Central memory CD8-positive, alpha-beta T cell (primary cell): ENCODE measurements at regions not wholly inside any gene's neighbourhood (a gene's known extent, or its start where the extent isn't known, plus 50 kb on each side); places are given as distances from the start of the nearest gene placed in this dataset.

ENCODE experiments used
- ATAC-seq: fragments of 150-1000 bp; cut with Tn5 transposase; replicated peaks from 2 replicates; pipeline ENCODE4 v1.10.0; 2022; ENCODE audit warnings: mild to moderate bottlenecking, moderate FRiP score, moderate number of reproducible peaks; ENCODE audit not compliant: poor library complexity, severe bottlenecking; ENCODE audit errors: extremely low read depth
- DNase-seq, 2 donors: peaks; one replicate each; pipeline ENCODE4 v3.0.0; 2021; ENCODE audit warnings: low spot score in 2 of 2
- H3K27ac Mint-ChIP-seq: one replicate; pipeline ENCODE4 v1.8.0; 2022; ENCODE audit warnings: low read depth, mild to moderate bottlenecking, moderate library complexity, mixed read lengths
- H3K27me3 Mint-ChIP-seq: one replicate; pipeline ENCODE4 v1.8.0; 2022; ENCODE audit warnings: mixed read lengths
- H3K36me3 Mint-ChIP-seq: one replicate; pipeline ENCODE4 v1.8.0; 2022; ENCODE audit warnings: mild to moderate bottlenecking, moderate library complexity, mixed read lengths; ENCODE audit not compliant: insufficient read depth
- H3K4me1 Mint-ChIP-seq: one replicate; pipeline ENCODE4 v1.8.0; 2022; ENCODE audit warnings: mixed read lengths
- H3K4me3 Mint-ChIP-seq: one replicate; pipeline ENCODE4 v1.8.0; 2022; ENCODE audit warnings: mild to moderate bottlenecking, moderate library complexity, mixed read lengths
- H3K9me3 Mint-ChIP-seq: one replicate; pipeline ENCODE4 v1.8.0; 2022; ENCODE audit warnings: mixed read lengths

DNA sequence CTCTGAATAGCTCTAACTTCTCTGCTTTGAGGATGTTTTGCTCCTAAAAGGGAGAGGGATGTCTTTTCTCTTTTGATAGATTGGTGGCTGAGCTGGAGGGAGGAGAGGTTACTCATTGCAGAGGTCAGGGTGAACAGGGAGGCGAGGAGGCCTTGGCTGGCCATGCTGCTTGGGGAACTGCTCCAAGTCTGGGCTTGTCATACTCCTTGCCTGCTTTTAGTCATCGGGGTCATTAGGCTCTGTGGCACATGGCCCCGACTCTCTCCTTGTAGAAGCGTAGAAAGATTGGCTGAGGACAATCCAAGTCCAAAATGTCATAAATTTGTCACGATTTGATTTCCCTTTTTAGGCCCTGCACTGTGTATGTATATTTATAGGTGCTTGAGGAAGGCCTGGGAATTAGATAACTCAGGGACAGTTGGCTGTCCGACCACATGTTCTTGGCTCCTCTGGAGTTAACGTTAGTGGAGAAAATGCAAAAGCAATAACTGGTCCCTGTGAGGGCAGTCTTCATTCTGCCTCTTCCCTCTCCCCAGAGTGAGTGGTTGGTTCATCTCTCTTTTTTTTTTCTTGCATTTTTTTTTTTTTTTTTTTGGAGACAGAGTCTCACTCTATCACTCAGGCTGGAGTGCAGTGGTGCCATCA is 160.1 kb downstream of the SCP2D1 start:
- H3K4me3 Mint-ChIP-seq, result no peak overlapping the region
- H3K9me3 Mint-ChIP-seq, result no peaks in the 10 kb centered on the region
- H3K27ac Mint-ChIP-seq, result no peak overlapping the region
- H3K36me3 Mint-ChIP-seq, result no peaks in the 10 kb centered on the region
- DNase-seq (no peak), ATAC-seq (no peak)
- H3K4me1 Mint-ChIP-seq, result no peaks in the 10 kb centered on the region
- H3K27me3 Mint-ChIP-seq, result no peaks in the 10 kb centered on the region

DNA sequence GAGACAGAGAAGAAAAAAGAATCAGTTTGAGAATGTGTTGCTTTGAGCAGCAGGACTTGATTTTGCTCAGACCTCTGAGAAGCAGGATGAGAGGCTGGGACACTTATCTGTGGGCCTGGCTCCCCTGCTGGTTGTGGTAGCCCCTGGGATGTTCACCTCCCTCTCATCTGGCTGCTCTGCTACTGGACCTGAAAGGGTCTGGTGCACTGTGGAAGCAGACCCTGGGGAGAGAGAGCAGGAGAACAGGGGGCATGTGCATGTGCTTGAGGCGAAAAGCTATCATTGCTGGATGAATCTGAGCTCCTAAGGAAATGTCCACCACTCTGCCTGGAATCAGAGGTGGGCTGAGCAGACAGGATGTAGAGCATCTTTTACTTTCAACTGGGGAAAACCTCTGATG is 161.1 kb downstream of the SCP2D1 start:
- DNase-seq, result no peak
- H3K4me1 Mint-ChIP-seq, result no peaks in the 10 kb centered on the region
- no peaks in the 10 kb centered on the region for H3K36me3 Mint-ChIP-seq
- no peaks in the 10 kb centered on the region for H3K9me3 Mint-ChIP-seq
- no peak overlapping the region for H3K4me3 Mint-ChIP-seq
- no peak overlapping the region for H3K27ac Mint-ChIP-seq
- no peaks in the 10 kb centered on the region for H3K27me3 Mint-ChIP-seq
- no peak for ATAC-seq

DNA sequence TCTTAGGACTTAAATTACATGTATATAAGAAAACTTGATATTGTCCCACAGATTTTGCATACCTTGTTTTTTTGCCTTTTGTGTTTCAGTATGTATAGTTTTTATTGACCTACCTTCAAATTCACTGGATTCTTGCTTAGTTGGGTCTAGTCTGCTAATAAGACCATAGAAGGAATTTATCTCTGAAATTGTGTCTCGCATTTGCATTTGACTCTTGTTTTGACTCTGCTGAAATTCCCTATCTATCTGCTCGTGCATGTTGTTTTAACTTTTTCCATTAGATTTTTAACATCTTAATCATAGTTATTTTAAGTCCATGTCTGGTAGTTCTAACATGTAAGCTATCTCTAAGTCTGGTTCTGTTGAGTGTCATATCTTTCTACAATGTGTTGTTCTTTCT is 163.9 kb downstream of the SCP2D1 start:
- ATAC-seq (no peak), DNase-seq (no peak)
- H3K36me3 Mint-ChIP-seq, result no peaks in the 10 kb centered on the region
- peaks cover 12% of the 10 kb centered on the region for H3K27me3 Mint-ChIP-seq
- no peaks in the 10 kb centered on the region for H3K4me1 Mint-ChIP-seq
- no peak overlapping the region for H3K27ac Mint-ChIP-seq
- H3K9me3 Mint-ChIP-seq, result no peaks in the 10 kb centered on the region
- H3K4me3 Mint-ChIP-seq, result no peak overlapping the region

DNA sequence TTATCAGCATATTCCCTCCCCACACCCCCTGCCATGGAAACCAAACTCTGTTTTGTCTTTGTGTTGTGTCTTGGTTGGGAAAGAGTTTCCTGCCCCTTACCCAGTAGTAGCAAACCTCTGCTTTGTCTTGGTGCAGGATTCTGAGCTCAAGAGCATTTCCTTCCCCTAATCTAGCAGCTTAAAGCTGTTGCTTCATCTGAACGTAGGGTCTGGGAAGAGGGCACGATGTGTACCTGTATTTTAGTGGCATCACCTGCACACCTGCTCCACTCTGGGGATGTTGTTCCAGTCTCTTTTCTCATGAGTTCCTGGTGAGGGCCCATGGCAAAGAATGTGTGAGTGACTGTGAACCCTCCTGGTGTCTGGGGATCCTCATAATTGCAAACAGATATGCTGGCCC is 164.7 kb downstream of the SCP2D1 start:
- Mint-ChIP-seq H3K4me1 (no peaks in the 10 kb centered on the region), H3K27ac (no peak overlapping the region), H3K4me3 (no peak overlapping the region), H3K27me3 (peaks cover 15% of the 10 kb centered on the region), H3K9me3 (no peaks in the 10 kb centered on the region), H3K36me3 (no peaks in the 10 kb centered on the region)
- ATAC-seq, result no peak
- DNase-seq, result no peak

DNA sequence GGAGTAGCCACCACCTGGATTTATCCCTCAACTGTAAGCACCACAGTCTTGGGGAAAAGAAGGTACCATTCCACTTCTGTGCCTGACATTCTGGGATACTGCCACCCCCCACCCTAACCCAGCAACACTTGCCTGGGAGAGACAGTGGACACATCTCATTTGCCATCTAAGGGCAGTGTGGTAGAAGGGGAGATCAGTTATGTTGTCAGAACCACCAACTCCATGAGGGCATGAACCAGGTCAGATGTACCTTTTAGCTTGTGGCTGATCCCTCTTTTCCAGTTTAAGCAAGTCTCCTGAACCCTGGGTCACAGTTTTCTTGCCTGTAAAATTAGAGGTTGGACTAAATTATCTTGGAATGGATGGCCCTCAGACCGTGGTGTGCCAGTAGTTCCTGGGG is 165.5 kb downstream of the SCP2D1 start:
- H3K4me3 Mint-ChIP-seq, result no peak overlapping the region

DNA sequence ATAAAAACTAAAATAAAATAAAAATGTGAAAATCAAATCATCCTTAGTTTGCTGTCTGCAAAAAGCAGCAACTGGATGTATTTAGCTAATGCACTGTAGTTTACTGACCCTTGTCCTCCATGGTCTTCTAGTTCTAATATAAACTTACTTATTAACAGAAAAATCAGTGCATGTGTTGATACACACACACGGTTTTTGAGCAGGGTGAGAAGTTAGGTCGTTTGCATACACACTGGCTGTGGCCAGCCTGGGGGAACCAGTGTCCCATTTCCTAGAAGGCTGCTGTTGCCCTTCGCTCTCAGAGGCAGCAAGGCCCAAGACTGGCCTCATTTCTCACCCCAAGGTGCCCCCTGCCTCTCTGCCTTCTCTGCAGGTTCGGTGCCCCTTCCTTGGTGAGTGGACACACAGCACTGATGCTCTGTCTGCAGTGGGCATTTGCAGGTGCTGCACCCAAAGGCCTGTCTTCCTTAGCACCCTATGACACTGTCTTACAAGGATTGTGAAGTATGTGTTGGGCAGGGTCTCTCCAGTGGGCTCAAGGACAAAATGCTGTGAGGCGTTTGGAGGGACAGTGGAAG is 168.5 kb downstream of the SCP2D1 start:
- Mint-ChIP-seq H3K27ac (no peak overlapping the region), H3K36me3 (no peaks in the 10 kb centered on the region)

More for the DNA sequence above, 165.5 kb downstream of the SCP2D1 start:
- DNase-seq (no peak), ATAC-seq (no peak)
- no peaks in the 10 kb centered on the region for H3K4me1 Mint-ChIP-seq
- peaks cover 23% of the 10 kb centered on the region for H3K27me3 Mint-ChIP-seq
- H3K9me3 Mint-ChIP-seq, result no peaks in the 10 kb centered on the region
- H3K27ac Mint-ChIP-seq, result no peak overlapping the region
- no peaks in the 10 kb centered on the region for H3K36me3 Mint-ChIP-seq

DNA sequence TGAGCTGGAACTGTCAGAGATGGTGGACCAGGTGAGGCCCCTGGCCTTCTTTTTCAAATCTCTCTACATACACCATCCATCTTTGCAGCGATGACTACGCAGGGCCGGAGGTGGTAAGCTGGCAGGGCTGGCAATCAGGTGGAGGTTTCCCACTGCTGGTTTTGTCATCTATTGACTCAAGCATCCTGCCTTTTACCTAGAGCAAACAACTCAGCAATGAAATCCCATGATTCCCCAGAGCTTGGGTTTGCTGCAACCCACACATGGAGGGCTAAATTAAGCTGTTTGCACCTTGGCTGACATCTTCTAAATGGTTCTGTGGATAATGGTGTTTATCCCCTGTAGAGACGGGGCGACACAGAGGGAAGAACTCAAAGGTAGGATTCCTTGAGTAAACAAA is 170.2 kb downstream of the SCP2D1 start:
- Mint-ChIP-seq H3K9me3 (no peaks in the 10 kb centered on the region), H3K4me1 (no peaks in the 10 kb centered on the region), H3K36me3 (no peaks in the 10 kb centered on the region), H3K27ac (no peak overlapping the region), H3K4me3 (no peak overlapping the region), H3K27me3 (peaks cover 34% of the 10 kb centered on the region)
- DNase-seq, result no peak
- no peak for ATAC-seq

More for the DNA sequence above, 168.5 kb downstream of the SCP2D1 start:
- Mint-ChIP-seq H3K9me3 (no peaks in the 10 kb centered on the region), H3K4me1 (no peaks in the 10 kb centered on the region), H3K27me3 (peaks cover 34% of the 10 kb centered on the region), H3K4me3 (no peak overlapping the region)
- no peak for DNase-seq
- no peak for ATAC-seq

DNA sequence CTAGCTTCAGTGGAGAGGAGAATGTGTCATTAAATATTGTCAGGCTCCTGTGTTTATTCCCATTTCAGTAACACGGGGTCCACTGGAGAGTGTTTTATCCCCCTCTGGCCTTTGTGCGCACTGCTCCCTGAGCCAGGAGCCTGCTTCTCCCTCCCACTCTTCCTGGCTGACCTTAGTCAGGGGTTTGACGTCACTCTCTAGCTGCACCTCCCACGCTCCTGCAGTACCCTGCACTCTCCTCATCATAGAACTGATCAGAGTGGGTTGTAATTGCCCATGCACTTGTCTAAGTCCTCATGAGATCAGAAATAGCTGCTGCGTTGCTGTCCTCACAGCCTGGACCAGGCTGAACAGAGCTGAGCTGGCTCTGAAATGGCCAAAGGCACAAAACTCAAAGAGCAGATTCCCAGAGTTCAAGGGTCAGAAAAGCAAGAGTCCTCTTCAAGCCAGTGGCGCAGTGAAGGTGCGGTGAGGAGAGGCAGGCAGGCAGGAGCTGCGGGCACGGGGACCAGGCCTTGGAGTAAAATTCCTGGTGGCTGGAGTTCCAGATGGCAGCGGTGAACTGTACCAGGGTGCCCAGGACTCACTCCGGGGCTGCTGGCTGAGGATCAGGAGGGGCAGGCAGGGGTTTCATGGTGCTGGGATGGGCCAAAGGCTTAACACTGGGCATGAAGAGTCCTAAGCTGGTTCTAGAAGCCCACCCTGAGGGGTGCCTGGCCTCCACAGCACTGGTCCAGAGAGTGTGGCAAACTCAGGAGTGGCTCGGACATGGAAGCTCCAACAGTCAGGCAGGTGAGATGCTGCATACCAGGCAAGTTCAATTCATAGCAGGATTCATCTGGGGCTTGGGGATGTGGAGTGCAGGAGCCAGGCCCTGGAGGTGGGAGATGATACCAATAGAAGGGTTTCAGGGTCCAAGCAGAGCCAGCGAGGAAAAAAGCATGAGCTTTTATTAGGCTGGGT is 170.9 kb downstream of the SCP2D1 start:
- Mint-ChIP-seq H3K36me3 (no peaks in the 10 kb centered on the region), H3K27ac (no peak overlapping the region), H3K27me3 (peaks cover 34% of the 10 kb centered on the region), H3K4me1 (no peaks in the 10 kb centered on the region), H3K4me3 (no peak overlapping the region), H3K9me3 (no peaks in the 10 kb centered on the region)
- ATAC-seq (no peak), DNase-seq (no peak)

DNA sequence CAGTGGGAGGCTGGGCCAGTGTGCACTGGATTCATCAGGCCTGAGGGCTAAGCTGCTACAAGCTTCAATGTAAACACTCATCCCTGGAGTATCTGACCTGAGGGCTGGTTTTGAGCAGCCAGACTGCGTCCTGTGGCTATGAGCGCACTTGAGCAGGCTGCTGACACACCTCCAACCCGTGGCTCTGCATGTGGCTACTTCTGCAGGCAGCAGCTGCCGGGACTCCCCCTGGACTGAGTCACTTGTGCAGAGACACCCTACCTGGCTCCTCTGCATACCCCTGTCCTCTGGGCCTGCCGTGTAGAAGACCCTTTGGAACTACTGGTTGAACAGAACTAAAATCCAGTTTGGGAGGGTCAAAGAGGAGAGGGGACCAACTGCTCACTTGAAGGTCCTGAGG is 172.0 kb downstream of the SCP2D1 start:
- Mint-ChIP-seq H3K9me3 (no peaks in the 10 kb centered on the region), H3K27ac (no peak overlapping the region), H3K4me1 (no peaks in the 10 kb centered on the region), H3K4me3 (no peak overlapping the region), H3K36me3 (no peaks in the 10 kb centered on the region), H3K27me3 (peaks cover 34% of the 10 kb centered on the region)
- DNase-seq (no peak), ATAC-seq (no peak)

DNA sequence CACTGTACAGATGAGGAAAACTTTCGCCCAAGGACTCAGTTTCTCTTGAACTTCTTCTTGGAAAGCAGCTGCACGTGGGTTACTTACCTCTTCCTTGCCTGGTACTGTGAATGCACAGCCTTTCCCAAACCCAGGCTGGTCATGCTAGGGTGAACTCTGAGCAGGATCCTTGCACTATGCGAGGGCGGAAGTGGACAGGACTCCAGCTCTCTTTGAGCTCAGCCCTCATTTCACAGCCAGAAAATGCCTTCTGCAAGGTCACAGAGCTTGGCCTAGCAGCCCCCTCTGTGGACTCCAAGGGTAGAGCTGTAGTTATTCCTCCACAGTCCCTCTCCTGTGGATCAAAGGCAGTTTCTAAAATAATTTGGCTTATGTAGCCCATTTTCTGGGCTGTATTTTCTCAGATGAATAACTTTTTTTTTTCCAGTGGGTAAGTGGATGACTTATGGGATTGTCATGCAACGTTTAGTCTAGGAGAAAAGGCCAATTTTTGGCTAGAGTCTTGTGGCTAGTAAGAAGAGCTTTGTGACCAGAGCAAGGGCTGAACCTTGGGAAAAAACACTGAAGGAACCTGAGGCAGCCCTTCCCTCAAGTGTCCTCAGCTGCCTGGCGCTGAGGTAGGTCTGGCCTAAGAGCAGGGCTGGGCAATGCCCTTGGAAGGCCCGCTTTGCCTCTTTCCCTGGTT is 172.7 kb downstream of the SCP2D1 start:
- DNase-seq (no peak), ATAC-seq (no peak)
- H3K4me3 Mint-ChIP-seq, result no peak overlapping the region
- H3K4me1 Mint-ChIP-seq, result no peaks in the 10 kb centered on the region
- no peak overlapping the region for H3K27ac Mint-ChIP-seq
- H3K9me3 Mint-ChIP-seq, result no peaks in the 10 kb centered on the region
- peaks cover 26% of the 10 kb centered on the region for H3K27me3 Mint-ChIP-seq
- H3K36me3 Mint-ChIP-seq, result no peaks in the 10 kb centered on the region

DNA sequence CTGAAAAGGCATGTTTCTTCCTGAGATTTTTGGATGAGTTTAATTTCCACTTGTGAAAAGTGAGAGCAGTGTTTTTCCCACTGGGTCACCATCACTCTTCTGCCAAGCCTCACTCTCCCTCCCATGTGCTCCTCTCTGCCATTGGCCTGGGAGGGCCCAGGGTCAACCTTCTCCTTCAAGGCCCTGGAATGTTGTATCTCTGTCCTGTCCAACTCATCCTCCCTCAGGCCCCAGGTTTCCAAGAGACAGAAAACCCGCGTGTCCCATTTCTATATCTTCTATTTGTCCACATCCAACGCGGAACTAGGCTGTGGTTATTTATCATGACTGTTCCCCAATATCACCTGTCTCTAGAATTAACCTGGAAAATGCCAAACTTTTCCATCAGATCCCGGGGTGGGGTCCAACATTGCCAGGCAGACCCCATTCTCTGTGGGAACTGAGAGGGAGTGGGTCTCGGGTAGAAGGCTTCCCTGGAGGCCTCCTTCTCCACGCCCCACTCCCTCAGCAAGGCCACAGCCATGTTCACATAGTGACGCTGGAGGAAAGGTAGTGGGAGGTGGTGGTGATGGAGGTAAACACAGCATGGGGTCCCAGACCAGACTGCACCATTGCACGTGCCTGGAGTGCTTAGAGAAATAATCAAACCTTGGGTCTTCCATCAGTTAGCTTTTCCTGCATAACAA is 173.5 kb downstream of the SCP2D1 start:
- H3K4me1 Mint-ChIP-seq, result no peaks in the 10 kb centered on the region
- no peak overlapping the region for H3K27ac Mint-ChIP-seq
- peaks cover 23% of the 10 kb centered on the region for H3K27me3 Mint-ChIP-seq
- DNase-seq (no peak), ATAC-seq (no peak)
- no peaks in the 10 kb centered on the region for H3K9me3 Mint-ChIP-seq
- H3K4me3 Mint-ChIP-seq, result no peak overlapping the region
- no peaks in the 10 kb centered on the region for H3K36me3 Mint-ChIP-seq

DNA sequence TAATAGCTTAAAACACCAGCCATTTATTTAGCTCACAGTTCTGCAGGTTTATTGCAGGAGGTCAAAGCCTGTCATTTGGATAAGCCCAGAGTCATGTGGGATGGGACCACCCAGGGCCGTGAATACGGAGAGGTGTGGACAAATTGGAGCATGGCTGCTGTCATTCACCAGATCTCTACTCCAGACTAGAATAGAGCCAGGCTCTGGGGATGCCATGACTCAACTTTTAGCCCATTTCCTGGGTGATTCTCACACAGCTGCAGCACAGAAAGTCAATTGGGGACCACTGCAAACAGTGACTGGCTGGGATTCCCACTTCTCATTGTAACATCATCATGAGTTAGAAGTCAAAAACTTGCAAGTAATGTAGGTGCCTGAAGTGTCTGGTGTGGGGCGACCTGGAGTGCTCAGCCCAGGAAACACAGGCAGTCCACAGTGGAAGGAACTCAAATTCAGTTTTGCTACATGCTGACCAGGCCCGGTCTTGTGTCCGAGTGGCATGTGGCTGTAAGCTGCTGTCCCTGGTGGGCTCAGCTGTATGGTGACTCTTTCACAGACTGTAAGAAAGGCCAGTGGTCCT is 174.3 kb downstream of the SCP2D1 start:
- no peak for ATAC-seq
- DNase-seq, result no peak
- Mint-ChIP-seq H3K4me1 (no peaks in the 10 kb centered on the region), H3K4me3 (no peak overlapping the region), H3K9me3 (no peaks in the 10 kb centered on the region), H3K36me3 (no peaks in the 10 kb centered on the region), H3K27me3 (peaks cover 23% of the 10 kb centered on the region), H3K27ac (no peak overlapping the region)
